Kidney glomerular epithelial cell (primary cell): ENCODE measurements at regions not wholly inside any gene's neighbourhood (a gene's known extent, or its start where the extent isn't known, plus 50 kb on each side); places are given as distances from the start of the nearest gene placed in this dataset.
A peak's percentile ranks its signal among the peaks of the same experiment; 100 is the strongest.

Experiments
- DNase-seq: peaks from one replicate; lab custom pipeline; 2025; lab: John Stamatoyannopoulos, UW

- no peak for DNase-seq
Observed at GRCh38 chr10:43955978-43956377, 307.3 kb upstream of the ZNF32 start.

- no peak for DNase-seq
Observed at GRCh38 chr10:43955002-43955596, 306.4 kb upstream of the ZNF32 start.

GRCh38 chr10:43953672-43954071, 305.0 kb upstream of the ZNF32 start:
- DNase-seq = no peak

- DNase-seq = no peak
Observed at GRCh38 chr10:43952760-43953159, 304.1 kb upstream of the ZNF32 start.

GRCh38 chr10:43949351-43949750, 300.7 kb upstream of the ZNF32 start:
- DNase-seq = no peak

GRCh38 chr10:43946445-43946844, 297.8 kb upstream of the ZNF32 start:
- DNase-seq = no peak

GRCh38 chr10:43945908-43946307, 297.2 kb upstream of the ZNF32 start:
- DNase-seq = no peak

GRCh38 chr10:43945094-43945730, 296.5 kb upstream of the ZNF32 start:
- DNase-seq = no peak

- no peak for DNase-seq
Observed at GRCh38 chr10:43944381-43945093, 295.9 kb upstream of the ZNF32 start.

GRCh38 chr10:43943818-43944360, 295.2 kb upstream of the ZNF32 start:
- DNase-seq = no peak

GRCh38 chr10:43943119-43943817, 294.6 kb upstream of the ZNF32 start:
- DNase-seq = no peak

- no peak for DNase-seq
Observed at GRCh38 chr10:43942096-43942850, 293.6 kb upstream of the ZNF32 start.

- DNase-seq = no peak
Observed at GRCh38 chr10:43940898-43941837, 292.5 kb upstream of the ZNF32 start.

- DNase-seq = no peak
Observed at GRCh38 chr10:43939939-43940820, 291.5 kb upstream of the ZNF32 start.

- DNase-seq = no peak
Observed at GRCh38 chr10:43939389-43939938, 290.8 kb upstream of the ZNF32 start.

GRCh38 chr10:43938810-43939209, 290.1 kb upstream of the ZNF32 start:
- DNase-seq = no peak

- peak; percentile 29 for DNase-seq
Observed at GRCh38 chr10:43931308-43931930, 282.7 kb upstream of the ZNF32 start.

- DNase-seq = no peak
Observed at GRCh38 chr10:43930777-43931176, 282.1 kb upstream of the ZNF32 start.

- DNase-seq = no peak
Observed at GRCh38 chr10:43930243-43930642, 281.6 kb upstream of the ZNF32 start.
